ENCODE measurements at regions not wholly inside any gene's neighbourhood (a gene's known extent, or its start where the extent isn't known, plus 50 kb on each side); places are given as distances from the start of the nearest gene placed in this dataset.
"Not testable (repeated sequence)": the region's sequence is repeated elsewhere in the genome, so short reads cannot be mapped to it uniquely, and the experiment has no call there.

GRCh38 chr2:186307871-186308270 lies 178.2 kb upstream of the ZC3H15 start:
- no peak for DNase-seq

DNA sequence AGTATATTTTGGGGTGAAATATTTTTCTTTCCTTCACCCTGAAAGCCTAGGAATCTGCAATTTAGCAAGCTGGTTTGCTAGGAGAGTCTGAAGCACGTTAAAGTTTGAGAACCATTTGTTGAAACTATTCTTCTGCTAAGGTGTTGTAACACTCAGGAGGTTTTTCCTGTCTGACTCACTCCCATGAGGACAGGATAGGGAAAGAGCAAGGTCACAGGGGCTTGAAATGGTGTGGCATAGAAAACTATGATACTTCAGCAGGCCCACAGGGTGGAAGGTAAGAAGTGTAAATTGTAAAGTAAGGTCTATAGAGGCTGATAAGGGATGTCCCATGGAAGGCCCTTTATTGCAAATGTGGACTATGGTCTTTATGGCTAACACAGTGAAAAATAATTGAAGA lies 177.7 kb upstream of the ZC3H15 start:
- no peak for DNase-seq

GRCh38 chr2:186309901-186310300 lies 176.2 kb upstream of the ZC3H15 start:
- DNase-seq, result no peak

DNA sequence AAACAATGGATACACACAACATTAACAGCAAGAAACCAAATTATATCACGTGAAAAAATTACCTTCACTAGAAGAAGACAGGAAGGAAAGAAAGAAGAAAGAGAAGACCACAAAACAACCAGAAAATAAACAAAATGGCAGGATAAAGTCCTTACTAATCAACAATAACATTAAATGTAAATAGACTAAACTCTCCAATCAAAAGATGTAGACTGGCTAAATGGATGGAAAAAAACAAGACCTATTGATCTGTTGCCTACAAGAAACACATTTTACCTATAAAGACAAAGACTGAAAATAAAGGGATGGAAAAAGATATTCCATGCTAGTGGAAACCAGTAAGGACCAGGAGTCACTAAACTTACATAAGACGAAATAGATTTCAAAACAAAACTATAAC lies 167.0 kb upstream of the ZC3H15 start:
- DNase-seq, result no peak

DNA sequence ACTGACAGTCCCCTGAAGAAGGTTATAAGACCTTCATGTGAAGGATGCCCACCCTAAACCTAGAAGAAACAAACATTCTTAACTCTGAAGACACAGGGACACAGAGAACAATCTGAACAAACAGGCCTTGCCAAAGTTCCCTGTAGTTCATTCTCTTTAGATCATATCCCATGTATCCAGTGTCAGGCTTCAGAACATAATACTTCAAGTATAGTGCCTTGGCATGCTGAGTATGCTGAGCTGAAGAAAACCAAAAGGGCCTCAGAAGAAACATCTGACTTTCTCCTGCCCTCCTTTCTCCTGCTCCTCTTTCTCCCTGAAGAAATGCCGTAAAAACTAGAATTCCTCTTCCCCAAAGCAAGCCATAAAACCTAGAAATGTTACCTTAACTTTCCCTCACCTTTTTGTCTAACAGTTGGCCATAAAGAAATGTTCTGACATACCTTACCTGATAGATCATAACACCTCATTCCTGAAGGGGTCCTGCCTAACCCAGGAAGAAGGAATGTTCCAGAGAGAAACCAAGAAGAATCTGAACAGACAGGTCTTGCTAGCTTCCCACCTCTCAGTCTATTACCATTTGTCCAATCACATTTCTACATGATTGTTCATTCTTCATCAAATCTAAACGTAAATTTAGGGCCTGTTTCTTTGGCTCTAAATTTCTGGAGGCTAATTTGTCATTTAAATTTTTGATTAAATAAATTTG lies 160.1 kb upstream of the ZC3H15 start:
- no peak for DNase-seq

GRCh38 chr2:186327251-186327868 lies 158.7 kb upstream of the ZC3H15 start:
- DNase-seq, result no peak

GRCh38 chr2:186328838-186329237 lies 157.2 kb upstream of the ZC3H15 start:
- DNase-seq, result no peak

DNA sequence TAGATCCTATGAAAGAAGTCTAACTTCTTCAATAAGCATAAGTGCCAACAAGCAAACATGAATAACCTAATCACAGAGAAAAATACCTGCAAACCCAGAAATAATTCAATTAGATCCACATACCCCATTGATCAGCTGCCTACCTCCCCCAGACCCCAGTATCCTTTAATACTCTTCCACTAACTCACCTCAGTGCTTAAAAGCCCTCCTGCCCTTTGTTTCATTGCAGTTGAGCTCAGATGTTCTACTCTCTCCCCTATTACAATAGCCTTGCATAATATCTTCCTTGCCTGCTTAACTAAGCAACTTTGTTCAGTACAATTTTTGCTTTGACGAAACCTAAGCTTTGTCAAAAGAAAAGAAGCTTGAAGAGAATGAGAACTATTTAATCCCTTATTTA lies 156.0 kb upstream of the ZC3H15 start:
- DNase-seq, result no peak

DNA sequence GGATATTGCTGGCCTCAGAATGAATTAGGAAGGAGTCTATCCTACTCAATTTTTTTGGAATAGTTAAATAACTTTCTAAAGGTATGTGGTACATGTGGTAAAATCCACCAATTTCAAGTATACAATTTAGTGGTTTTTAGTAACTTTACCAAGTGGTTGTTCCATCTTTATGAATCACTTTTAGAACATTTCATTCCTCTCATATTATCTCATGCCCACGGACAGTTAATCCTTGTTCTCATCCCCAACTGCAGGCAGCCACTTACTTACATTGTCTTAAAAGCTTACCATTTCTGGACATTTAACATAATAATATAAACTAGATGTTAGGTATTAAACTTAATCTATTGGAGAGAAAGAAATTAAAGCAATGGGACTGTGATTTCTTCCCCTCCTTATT lies 146.3 kb upstream of the ZC3H15 start:
- no peak for DNase-seq

DNA sequence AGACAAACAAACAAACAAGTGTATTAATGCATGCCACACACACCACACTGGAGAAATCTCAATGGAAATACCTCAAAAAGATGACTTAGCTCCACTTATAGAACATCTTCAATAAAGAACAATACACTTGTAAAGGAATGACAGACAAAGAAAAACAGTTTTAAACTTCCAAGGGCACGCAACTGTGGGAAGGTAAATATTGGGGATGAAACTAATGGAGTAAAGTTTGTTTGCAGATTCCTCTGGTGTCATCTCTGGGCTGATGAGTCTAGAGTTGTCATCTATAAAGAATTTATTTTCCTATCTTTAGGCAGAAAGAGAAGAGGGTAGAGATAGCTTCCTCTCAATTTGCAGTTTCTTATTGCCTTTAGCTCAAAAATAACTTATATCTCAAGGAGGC lies 144.0 kb upstream of the ZC3H15 start:
- no peak for DNase-seq

- no peak for DNase-seq
These were observed 140.3 kb upstream of the ZC3H15 start for GRCh38 chr2:186345745-186346144.

GRCh38 chr2:186346216-186346615 lies 139.8 kb upstream of the ZC3H15 start:
- DNase-seq, result no peak

GRCh38 chr2:186347472-186347871 lies 138.6 kb upstream of the ZC3H15 start:
- no peak for DNase-seq

DNA sequence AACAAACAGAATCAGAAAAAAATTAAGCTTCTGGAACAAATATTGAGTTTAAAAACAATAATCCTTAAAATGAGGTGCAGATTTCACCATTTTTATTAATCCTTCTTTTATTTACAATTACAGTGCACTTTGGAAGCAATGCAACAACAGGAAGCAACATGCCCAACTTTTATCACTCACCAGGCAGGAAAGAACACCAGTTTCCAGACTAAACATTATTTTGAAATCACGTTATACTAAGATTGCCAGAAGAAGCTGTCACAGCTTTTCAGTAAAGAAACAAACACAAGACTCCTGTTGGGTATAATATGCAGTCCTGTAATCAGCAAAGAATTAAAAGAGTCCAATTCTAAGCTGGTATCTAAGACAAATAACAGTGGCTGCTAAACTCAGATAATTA lies 137.9 kb upstream of the ZC3H15 start:
- DNase-seq, result no peak

- no peak for DNase-seq
These were observed 136.6 kb upstream of the ZC3H15 start for GRCh38 chr2:186349508-186349907.

DNA sequence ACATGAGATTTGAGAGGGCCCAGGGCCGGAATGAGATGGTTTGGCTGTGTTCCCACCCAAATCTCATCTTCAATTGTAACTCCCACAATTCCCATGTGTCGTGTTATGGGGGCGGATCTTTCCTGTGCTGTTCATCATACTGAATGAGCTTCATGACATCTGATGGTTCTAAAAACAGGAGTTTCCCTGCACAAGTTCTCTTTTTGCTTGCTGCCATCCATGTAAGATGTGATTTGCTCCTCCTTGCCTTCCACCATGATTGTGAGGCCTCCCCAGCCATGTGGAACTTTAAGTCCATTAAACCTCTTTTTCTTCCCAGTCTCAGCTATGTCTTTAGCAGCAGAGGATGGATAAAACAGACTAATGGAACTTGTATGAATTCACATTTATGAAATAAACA lies 131.9 kb upstream of the ZC3H15 start:
- DNase-seq, result not testable (repeated sequence)

- DNase-seq, result no peak
These were observed 120.7 kb upstream of the ZC3H15 start for GRCh38 chr2:186365406-186365805.

GRCh38 chr2:186379052-186379451 lies 107.0 kb upstream of the ZC3H15 start:
- no peak for DNase-seq

DNA sequence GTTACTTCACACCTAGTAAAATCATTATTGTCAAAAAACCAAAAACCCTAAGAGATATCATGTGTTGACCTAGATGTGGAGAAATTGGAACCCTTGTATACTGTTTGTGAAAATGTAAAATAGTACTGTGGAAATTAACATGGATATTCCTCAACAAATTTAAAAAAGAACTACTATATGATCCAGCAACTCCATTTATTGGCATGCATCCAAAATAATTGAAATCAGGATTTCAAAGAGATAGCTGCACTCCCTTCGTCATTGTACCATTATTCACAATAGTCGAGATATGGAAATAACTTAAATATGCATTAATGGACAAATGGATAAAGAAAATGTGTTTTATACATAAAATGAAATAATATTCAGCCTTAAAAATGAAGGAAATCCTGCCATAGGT lies 105.3 kb upstream of the ZC3H15 start:
- DNase-seq, result no peak

- no peak for DNase-seq
These were observed 104.5 kb upstream of the ZC3H15 start for GRCh38 chr2:186381573-186381972.

- DNase-seq, result no peak
These were observed 103.1 kb upstream of the ZC3H15 start for GRCh38 chr2:186382932-186383331.

DNA sequence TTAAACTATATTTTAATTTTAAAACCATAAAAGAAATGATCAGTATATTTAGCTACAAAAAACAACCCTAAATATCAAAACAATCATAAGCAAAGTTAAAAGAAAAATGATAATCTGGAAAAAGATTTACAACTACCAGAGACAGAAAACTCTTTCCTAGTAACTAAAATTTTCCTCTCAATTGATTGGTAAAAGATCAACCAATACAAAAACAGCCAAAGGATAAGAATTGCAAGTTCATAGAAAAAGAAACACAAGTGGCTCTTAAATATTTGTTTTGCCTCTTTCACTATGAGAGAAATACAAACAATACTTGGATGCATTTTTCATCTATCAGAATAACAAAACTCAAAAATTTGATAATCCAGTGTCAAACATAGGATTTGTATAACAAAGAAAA lies 101.8 kb upstream of the ZC3H15 start:
- no peak for DNase-seq

- not testable (repeated sequence) for DNase-seq
These were observed 100.3 kb upstream of the ZC3H15 start for GRCh38 chr2:186385638-186386201.

DNA sequence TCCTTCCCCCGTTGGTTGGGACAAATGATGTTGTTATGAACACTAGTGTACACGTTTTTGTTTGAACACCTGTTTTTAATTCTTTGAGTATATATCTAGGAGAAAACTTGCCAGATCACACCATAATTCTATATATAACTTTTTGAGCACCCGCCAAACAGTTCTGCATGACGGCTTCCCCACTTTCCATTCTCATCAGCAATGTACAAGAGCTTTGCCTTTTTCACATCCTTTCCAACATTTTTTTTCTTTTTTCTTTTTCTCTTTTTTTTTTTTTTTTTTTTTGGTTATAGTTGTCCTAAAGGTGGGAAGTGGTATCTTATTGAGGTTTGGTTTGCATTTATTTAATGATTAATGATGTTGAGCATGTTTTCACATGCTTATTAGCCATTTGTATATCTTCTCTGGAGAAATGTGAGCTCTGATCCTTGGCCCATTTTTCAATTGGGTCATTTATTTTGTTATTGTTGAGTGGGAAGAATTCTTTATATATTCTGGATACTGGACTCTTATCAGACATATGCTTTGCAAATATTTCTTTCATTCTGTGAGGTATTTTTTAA lies 86.9 kb upstream of the ZC3H15 start:
- no peak for DNase-seq

Measured in GDM1 (cell line).